ENCODE measurements at regions not wholly inside any gene's neighbourhood (a gene's known extent, or its start where the extent isn't known, plus 50 kb on each side); places are given as distances from the start of the nearest gene placed in this dataset.

GRCh38 chr16:35687781-35688180, 2228.4 kb downstream of the TP53TG3F start:
- no peak for DNase-seq

DNA sequence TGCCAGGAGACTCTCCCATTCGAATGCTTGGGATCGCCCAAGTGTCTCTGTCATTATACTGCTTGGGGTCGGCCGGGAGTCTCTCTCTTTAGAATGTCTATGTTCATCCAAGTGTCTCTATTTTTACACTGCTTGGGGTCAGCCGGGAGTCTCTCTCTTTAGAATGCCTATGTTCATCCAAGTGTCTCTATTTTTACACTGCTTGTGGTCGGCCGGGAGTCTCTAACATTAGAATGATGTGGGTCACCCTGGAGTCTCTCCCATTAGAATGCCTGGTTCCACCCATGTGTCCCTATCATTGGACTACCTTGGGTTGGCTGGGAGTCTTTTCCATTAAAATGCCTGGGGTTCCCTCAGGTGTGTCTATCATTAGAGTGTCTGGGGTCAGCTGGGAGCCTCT, 2230.4 kb downstream of the TP53TG3F start:
- no peak for DNase-seq

DNA sequence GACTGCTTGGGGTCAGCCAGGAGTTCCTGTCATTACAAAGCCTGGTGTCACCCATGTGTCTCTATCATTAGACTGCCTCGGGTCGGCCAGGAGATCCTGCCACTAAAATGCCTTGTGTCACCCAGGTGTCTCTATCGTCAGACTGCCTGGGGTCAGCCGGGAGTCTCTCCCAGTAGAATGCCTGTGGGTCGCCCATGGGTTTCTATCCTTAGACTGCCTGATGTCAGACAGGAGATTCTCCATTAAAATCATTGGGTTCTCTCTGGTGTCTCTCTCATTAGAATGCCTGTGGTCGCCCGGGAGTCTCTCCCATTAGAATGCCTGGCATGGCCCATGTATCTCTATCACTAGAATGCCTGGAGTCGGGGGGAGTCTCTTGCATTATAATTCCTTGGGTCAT, 2231.0 kb downstream of the TP53TG3F start:
- DNase-seq, result no peak

DNA sequence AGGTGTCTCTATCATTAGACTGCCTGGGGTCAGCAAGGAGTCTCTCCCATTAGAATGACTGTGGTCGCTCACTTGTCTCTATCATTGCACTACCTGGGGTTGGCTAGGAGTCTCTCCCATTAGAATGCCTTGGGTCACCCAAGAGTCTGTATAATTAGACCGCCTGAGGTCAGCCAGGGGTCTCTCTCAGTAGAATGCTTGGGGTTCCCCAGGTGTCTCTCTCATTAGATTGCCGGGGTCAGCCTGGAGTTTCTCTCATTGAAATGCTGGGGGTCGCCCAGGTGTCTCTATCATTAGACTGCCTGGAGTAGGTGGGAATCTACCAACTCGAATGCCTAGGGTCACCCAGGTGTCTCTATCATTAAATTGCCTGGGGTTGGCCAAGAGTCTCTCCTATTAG, 2231.6 kb downstream of the TP53TG3F start:
- DNase-seq, result no peak

DNA sequence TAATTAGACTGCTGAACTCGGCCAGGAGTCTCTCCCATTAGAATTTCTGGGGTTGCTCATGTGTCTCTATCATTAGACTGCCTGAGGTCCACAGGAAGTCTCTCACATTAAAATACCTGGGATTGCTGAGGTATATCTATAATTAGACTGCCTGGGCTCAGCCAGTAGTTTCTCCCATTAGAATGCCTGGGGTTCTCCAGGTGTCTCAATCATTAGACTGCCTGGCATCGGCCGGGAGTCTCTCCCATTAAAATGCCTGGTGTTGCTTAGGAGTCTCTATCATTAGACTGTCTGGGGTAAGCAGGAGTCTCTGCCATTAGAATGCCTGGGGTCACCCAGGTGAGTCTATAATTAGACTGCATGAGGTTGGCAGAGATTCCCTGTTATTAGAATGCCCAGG, 2233.4 kb downstream of the TP53TG3F start:
- DNase-seq, result no peak

DNA sequence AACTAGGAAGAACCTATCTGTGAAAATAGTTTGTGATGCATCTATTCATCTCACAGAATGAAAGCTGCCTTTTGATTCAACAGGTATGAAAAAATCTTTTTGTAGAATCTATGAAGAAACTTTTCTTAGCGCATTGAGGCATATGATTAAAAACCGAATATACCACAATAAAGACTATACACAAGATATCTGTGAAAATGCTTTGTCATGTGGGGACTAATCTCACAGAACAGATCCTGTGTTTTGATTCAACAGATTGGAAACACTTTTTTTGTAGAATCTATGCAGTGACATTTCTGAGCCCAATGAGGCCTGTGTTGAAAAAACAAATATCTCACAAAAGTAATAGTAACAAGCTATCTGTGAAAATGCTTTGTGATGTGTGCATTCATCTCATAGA, 2247.5 kb downstream of the TP53TG3F start:
- DNase-seq, result no peak

DNA sequence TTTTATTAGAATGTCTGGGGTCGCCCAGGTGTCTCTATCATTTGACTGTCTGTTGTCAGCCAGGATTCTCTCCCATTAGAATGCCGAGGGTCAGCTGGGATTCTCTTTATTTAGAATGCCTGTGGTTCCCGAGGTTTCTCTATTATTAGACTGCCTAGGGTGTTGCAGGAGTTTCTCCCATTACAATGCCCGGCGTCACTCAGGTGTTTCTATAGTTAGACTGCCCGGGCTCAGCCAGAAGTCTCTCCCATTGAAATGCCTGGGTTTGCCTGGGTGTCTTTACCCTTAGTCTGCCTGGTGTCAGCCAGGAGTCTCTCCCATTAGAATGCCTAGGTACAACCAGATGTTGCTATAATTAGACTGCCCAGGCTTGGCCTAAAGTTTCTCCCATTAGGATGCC, 2252.0 kb downstream of the TP53TG3F start:
- DNase-seq, result no peak

DNA sequence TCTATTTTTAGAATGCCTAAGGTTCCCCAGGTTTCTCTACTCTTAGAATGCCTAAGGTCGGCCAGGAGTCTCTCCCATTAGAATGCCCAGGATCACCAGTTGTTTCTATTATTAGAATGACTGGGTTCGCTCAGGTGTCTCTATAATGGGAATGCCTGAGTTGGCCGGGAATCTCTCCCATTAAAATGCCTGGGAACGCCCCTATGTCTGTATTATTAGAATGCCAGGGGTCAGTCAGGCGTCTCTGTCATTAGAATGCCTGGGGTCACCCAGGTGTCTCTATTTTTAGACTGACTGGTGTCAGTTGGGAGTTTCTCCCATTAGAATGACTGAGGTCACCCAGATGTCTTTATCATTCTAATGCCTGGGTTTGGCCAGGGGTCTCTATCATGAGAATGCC, 2252.5 kb downstream of the TP53TG3F start:
- DNase-seq, result no peak

DNA sequence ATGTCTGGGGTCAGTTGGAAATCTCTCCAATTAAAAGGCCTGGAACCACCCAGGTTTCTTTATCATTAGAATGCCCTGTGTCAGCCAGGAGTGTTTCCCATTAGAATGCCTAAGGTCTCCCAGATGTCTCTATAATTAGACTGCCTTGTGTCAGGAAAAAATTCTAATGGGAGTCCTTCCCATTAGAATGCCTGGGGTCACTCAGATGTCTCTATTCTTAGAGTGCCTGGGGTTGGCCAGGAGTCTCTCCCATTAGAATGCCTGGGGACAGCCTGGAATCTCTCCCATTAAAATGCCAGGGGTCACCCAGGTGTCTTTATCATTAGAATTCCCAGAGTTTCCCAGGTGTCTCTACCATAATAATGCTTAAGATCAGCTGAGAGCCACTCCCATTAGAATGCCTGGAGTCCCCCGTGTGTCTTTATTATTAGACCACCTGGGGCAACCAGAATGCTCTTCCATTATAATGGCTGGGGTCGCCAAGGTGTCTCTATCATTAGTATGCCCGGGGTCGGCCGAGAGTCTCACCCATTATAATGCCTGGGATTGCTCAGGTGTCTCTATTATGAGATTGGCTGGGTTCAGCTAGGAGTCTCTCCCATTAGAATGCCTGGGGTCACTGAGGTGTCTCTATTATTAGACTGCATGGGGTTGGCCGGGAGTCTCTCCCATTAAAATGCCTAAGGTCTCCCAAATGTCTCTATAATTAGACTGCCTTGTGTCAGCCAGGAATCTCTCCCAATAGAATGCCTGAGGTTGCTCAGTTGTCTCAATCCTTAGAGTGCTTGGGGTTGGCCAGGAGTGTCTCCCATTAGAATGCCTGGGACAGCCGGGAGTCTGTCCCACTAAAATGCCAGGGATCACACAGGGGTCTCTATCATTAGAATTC, 2254.6 kb downstream of the TP53TG3F start:
- DNase-seq, result no peak

DNA sequence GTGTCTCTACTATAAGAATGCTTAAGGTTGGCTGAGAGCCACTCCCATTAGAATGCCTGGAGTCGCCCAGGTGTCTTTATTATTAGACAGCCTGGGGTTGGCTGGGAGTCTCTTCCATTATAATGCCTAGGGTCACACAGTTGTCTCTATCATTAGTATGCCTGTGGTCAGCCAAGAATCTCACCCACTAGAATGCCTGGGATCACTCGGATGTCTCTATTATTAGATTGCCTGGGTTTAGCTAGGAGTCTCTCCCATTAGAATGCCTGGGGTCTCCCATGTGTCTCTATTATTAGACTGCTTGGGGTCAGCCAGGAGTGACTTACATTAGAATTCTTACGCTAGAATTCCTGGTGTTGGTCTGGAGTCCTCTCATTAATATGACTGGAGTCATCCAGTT, 2255.3 kb downstream of the TP53TG3F start:
- no peak for DNase-seq

DNA sequence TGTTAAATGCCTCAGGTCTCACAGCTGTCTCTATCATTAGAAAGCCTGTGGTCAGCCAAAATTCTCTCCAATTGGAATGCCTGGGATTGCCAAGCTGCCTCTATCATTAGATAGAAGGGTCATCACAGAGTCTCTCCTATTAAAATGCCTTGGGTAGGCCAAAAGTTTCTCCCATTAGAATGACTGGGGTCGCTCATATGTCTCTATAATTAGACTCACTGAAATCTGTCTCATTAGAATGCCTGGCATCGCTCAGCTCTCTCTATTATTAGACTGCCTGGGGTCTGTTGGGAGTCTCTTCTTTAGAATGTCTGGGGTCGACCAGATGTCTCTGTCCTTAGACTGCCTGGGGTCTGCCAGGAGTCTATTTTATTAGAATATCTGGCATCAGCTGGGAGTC, 2265.1 kb downstream of the TP53TG3F start:
- DNase-seq, result no peak

GRCh38 chr16:35725949-35726348, 2266.5 kb downstream of the TP53TG3F start:
- no peak for DNase-seq

DNA sequence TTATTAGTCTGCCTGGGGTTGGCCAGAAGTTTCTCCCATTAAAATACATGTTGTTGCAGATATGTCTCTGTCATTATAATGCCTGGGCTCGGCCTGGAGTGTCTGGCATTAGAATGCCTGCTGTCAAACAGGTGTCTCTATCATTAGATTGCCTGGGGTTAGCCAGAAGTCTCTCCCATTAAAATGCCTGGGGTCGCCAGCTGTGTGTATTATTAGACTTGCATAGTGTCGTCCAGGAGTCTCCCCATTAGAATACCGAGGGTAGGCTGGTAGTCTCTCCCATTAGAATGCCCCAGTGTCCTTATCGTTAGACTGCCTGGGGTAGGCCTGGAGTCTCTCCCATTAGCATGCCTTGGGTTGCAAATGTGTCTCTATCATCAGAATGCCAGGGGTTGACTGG, 2270.8 kb downstream of the TP53TG3F start:
- DNase-seq, result no peak

DNA sequence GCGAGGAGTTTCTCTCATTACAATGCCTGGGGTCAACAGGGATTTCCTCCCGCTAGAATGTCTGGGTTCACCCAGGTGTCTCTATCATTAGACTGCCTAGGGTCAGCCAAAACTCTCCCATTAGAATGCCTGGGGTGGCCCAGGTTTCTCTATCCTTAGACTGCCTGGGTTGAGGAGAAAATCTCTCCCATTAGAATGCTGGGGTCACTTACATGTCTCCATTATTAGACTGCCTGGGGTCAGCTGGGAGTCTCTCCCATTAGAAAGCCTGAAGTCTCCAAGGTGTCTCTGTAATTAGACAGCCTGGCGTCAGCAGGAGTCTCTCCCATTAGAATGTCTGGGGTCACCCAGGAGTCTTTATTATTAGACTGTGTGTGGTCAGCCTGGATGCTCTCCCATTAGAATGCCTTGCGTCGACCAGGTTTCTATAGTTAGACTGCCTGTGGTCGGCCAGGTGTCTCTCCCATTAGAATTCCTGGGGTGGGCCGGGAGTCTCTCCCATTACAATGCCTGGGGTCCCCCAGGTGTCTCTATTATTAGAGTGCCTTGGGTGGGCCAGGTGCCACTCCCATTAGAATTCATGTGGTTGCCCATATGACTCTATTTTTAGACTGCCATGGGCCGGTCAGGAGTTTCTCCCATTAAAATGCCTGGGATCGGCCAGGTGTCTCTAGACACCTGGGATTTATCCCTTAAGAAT, 2272.1 kb downstream of the TP53TG3F start:
- DNase-seq, result no peak

GRCh38 chr16:35732046-35732810, 2272.8 kb downstream of the TP53TG3F start:
- DNase-seq, result no peak

DNA sequence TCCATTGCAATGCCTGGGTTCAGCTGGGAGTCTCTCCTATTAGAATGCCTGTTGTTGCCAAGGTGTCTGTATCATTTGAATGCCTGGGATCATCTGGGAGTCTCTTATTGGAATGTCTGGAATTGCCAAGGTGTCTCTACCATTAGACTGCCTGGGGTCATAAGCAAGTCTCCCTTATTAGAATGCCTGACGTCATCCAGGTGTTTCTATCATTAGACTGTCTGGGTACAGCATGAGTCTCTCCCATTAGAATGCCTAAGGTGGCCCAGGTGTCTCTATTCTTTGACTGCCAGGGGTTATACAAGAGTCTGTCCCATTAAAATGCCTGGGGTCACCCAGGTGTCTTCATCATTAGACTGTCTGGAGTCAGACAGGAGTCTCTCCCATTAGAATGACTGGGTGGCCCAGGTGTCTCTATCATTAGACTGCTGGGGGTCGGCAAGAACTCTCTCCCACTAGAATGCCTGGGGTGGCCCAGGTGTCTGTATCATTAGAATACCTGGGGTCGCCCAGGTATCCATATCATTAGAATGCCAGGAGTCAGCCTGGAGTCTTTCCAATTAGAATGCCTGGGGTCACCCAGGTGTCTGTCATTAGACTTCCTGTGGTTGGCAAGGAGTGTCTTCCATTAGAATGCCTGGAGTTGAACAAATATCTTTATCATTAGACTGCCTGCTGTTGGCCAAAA, 2274.0 kb downstream of the TP53TG3F start:
- no peak for DNase-seq

DNA sequence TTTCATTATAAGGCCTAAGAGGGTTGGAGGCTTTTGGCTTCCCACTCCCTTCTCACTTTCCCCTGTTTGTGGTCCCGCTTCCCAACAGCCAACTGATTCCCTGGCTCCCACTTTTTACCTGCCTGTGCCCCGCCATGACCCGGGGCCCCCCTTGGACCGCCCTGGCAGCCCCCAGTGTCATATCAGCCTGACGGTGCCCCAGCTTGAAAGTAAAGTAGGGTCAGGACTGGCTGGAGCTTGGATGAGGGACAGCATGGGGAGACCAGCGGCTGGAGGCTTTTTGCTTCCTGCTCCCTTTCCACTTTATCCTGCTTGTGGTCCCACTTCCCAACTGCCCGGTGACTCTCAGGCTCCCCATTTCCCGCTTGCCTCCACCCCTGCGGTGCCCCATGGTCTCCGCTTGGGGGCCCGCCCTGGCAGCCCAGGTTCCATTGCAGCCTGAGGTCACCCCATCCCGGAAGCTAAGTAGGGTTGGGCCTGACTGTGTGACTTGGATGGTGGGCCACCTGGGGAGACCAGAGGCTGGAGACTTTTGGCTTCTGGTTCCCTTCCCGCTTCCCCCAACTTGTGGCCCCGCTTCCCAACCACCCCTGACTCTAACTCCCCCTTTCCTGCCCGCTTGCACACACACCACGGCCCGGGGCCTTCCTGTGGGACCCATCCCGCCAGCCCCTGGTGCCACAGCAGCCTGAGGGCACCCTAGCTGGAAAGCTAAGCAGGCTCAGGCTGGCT, 2274.7 kb downstream of the TP53TG3F start:
- no peak for DNase-seq

DNA sequence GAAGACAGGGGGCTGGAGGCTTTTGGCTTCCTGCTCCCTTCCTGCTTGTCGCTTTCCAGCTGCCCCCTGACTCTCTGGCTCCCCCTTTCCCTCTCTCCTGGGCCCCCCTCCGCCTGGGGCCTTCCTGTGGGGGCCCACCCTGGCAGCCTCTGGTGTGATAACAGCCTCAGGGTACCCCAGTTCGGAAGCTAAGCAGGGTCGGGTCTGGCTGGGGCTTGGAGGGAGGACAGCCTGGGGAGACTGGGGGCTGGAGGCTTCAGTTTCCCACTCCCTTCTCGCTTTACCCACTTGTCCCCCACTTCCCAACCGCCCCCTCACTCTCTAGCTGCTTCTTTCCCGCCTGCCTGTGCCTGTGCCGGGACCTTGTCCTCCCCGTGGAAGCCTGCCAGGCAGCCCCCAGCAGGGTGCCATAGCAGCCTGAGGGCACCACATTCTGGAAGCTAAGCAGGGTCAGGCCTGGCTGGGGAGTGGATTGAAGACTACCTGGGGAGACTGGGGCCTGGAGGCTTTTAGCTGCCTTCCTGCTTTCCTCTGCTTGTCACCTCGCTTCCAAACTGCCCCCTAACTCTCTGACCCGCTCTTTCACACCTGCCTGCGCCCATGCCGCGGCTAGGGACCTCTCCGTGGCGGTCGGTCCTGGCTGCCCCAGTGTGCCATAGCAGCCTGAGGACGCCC, 2275.5 kb downstream of the TP53TG3F start:
- DNase-seq, result no peak

GRCh38 chr16:35735403-35736251, 2276.2 kb downstream of the TP53TG3F start:
- DNase-seq, result no peak

DNA sequence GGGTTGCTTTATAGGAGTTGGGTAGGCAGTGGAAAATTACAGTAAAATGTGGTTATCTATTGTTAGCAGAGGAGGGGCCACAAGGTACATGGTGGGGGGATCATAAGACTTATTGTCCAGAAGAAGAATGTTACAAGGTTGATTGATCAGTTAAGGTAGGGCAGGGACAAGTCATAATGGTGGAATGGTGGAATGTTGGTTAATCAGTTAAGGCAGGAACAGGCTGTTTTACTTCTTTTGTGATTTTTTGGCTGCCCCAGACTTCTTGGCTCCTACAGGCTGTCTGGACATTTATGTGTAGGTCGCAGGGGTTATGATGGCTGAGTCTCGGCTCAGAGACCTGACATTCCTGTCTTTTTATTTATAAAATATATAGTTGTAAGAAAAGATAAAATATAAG, 2277.1 kb downstream of the TP53TG3F start:
- DNase-seq, result no peak

DNA sequence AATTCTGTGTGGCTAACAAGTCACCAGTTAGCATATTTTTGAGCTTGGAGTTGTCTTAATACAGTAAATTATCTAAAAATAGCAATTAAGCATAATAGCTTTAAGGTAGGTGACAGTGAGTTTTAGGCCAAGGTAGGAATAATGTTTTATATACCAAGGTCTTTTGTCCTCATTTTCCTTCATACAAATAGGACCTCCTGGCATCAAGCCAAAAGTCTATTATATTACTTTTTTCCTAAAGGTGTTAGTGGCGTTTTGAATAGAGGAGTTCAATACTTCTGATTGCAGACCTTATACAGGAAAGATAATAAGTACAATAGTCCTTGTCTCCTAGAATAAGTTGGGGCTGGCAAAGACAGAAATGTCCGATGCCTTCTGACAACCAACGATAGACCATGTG, 2277.7 kb downstream of the TP53TG3F start:
- DNase-seq, result no peak
